Spleen (tissue), 11 donors: ENCODE measurements at regions not wholly inside any gene's neighbourhood (a gene's known extent, or its start where the extent isn't known, plus 50 kb on each side); places are given as distances from the start of the nearest gene placed in this dataset.
"Not testable (repeated sequence)": the region's sequence is repeated elsewhere in the genome, so short reads cannot be mapped to it uniquely, and the experiment has no call there.

Experiments used
- DNase-seq: peaks from one replicate; pipeline ENCODE4 v3.0.0-alpha.2; 2020
- H3K27ac ChIP-seq, 8 donors: fragments of 200-600 bp; sonication (generic) in 7 of 8; 1 replicate in 4 of 8; 2 replicates in 4 of 8; pipeline versions ENCODE4 v1.5.0 to v1.8.0; 2016 to 2021; ENCODE audit warnings: inconsistent platforms in 4 of 8, mild to moderate bottlenecking in 4 of 8, moderate library complexity in 1 of 8
- H3K27me3 ChIP-seq, 7 donors: fragments of 200-600 bp; sonication (generic) in 6 of 7; replicated peaks in 1 of 7; 1 replicate in 4 of 7; 2 replicates in 3 of 7; pipeline versions ENCODE4 v1.5.0 to v1.8.0; 2016 to 2021; ENCODE audit warnings: inconsistent platforms in 3 of 7, mild to moderate bottlenecking in 1 of 7
- H3K36me3 ChIP-seq, 6 donors: fragments of 200-600 bp; sonication (generic) in 5 of 6; 1 replicate in 4 of 6; 2 replicates in 2 of 6; pipeline versions ENCODE4 v1.5.0 to v1.8.0; 2016 to 2021; ENCODE audit warnings: inconsistent platforms in 2 of 6
- H3K4me1 ChIP-seq, 6 donors: fragments of 200-600 bp; sonication (generic) in 5 of 6; 1 replicate in 3 of 6; 2 replicates in 3 of 6; pipeline versions ENCODE4 v1.5.0 to v1.8.0; 2016 to 2021; ENCODE audit warnings: inconsistent platforms in 3 of 6
- H3K4me3 ChIP-seq, 8 donors: fragments of 200-600 bp; sonication (generic) in 7 of 8; 1 replicate in 4 of 8; 2 replicates in 4 of 8; pipeline versions ENCODE4 v1.5.0 to v1.8.0; 2016 to 2021; ENCODE audit warnings: inconsistent platforms in 4 of 8, mild to moderate bottlenecking in 4 of 8, moderate library complexity in 2 of 8
- H3K9me3 ChIP-seq, 8 donors: fragments of 200-600 bp; sonication (generic) in 7 of 8; 1 replicate in 4 of 8; 2 replicates in 4 of 8; pipeline versions ENCODE4 v1.5.0 to v1.8.0; 2016 to 2021; ENCODE audit warnings: inconsistent platforms in 4 of 8
- POLR2A ChIP-seq, 3 donors: fragments of 450-650 bp; IDR thresholded peaks; one replicate each; pipeline ENCODE4 v1.5.1; 2017; ENCODE audit warnings: antibody characterized with exemption in 3 of 3, mild to moderate bottlenecking in 1 of 3
- POLR2AphosphoS5 ChIP-seq, 3 donors: sonication (generic); formaldehyde crosslinking; IDR thresholded peaks; one replicate each; pipeline ENCODE4 v1.5.1; 2017; ENCODE audit warnings: antibody characterized with exemption in 3 of 3
- WGBS, 5 donors: extraction: QIAGEN DNeasy Blood & Tissue Kit in 3 of 5; methylation state at CpG; one replicate each; pipeline versions ENCODE4 v1.1.5 to v1.1.7; 2013 to 2018; 5-methylcytosine and 5-hydroxymethylcytosine counted together
- intact Hi-C: fragments of 100-400 bp; cut with DNase I; formaldehyde crosslinking; loops from one replicate; pipeline ENCODE4 v1.15.0; 2023; ENCODE audit warnings: low total_unique reads
- TF ChIP-seq, protein P1 (sequence below), 11 experiments: fragments of 200-600 bp in 7 of 11; fragments of 450-650 bp in 4 of 11; sonication (generic) in 4 of 11; IDR thresholded peaks in 8 of 11; conservative IDR thresholded peaks in 3 of 11; 1 replicate in 7 of 11; 2 replicates in 4 of 11; pipeline versions ENCODE4 v1.4.0 to v1.8.0; 2016 to 2021; ENCODE audit warnings: antibody characterized with exemption in 11 of 11, inconsistent platforms in 4 of 11, mild to moderate bottlenecking in 1 of 11
- donor health status: healthy with polysubstance abuse.
- donor health status: DM: no; HTN: no; CAD: no; lungs with moderate emphysema.
- donor health status: DM: no; HTN: no; CAD: no.
- donor health status: Bipolar disorder and iron deficiency.
- donor health status: healthy.
- donor health status: DM: no; HTN: no; CAD: no.
- donor health status: DM: yes; HTN: yes; CAD: no.

DNA sequence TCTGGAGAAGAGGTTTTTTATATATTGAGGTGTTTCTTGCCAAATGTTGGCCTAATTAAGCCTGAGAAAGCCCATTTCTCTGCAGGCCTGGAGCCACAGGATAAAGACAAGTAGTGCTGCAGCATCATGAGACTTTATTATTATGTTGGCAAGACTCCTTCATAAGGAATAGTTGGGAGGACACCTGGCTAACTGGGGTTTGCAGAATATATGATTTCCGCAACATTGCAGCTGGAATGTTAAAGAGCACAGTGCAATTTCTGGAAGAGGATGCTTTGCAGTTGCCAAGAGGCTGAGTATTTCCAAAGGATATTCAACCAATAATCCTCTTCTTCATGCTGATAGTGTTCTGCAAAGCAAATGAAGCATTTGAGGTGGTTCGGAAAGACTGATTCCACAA is 1512.8 kb upstream of the LRRTM3 start:
- WGBS, 5 donors, result 87 to 94% (median 92%) methylated on average over 2 of the region's 2 CpGs
- TF ChIP-seq POLR2A (IDR thresholded peaks at IDR 0.05) (no peak), POLR2AphosphoS5 (IDR thresholded peaks at IDR 0.05) (no peak)
- TF ChIP-seq, protein P1, sequence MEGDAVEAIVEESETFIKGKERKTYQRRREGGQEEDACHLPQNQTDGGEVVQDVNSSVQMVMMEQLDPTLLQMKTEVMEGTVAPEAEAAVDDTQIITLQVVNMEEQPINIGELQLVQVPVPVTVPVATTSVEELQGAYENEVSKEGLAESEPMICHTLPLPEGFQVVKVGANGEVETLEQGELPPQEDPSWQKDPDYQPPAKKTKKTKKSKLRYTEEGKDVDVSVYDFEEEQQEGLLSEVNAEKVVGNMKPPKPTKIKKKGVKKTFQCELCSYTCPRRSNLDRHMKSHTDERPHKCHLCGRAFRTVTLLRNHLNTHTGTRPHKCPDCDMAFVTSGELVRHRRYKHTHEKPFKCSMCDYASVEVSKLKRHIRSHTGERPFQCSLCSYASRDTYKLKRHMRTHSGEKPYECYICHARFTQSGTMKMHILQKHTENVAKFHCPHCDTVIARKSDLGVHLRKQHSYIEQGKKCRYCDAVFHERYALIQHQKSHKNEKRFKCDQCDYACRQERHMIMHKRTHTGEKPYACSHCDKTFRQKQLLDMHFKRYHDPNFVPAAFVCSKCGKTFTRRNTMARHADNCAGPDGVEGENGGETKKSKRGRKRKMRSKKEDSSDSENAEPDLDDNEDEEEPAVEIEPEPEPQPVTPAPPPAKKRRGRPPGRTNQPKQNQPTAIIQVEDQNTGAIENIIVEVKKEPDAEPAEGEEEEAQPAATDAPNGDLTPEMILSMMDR (IDR thresholded peaks at IDR 0.05 in 8 of 11, conservative IDR thresholded peaks at IDR 0.05 in 3 of 11), result no peak
- no peaks in the 10 kb centered on the region for H3K4me1 ChIP-seq

GRCh38 chr10:65415318-65415717 is 1510.5 kb upstream of the LRRTM3 start:
- H3K4me1 ChIP-seq, result no peaks in the 10 kb centered on the region
- intact Hi-C loops, result no loop called here
- no peak overlapping the region for H3K27ac ChIP-seq
- H3K9me3 ChIP-seq, result peaks cover 0 to 31% (median 13%) of the 10 kb centered on the region in 8 donors
- no peaks in the 10 kb centered on the region for H3K27me3 ChIP-seq
- H3K36me3 ChIP-seq, result no peaks in the 10 kb centered on the region
- TF ChIP-seq POLR2A (IDR thresholded peaks at IDR 0.05), result no peak
- TF ChIP-seq, protein P1 (IDR thresholded peaks at IDR 0.05 in 8 of 11, conservative IDR thresholded peaks at IDR 0.05 in 3 of 11), result no peak
- TF ChIP-seq POLR2AphosphoS5 (IDR thresholded peaks at IDR 0.05), result no peak
- no peak for DNase-seq
- no peak overlapping the region for H3K4me3 ChIP-seq

More for the DNA sequence above, 1512.8 kb upstream of the LRRTM3 start:
- intact Hi-C loops, result no loop called here
- H3K9me3 ChIP-seq, result peaks cover 0 to 36% (median 12%) of the 10 kb centered on the region in 8 donors
- no peaks in the 10 kb centered on the region for H3K36me3 ChIP-seq
- H3K27ac ChIP-seq, result no peak overlapping the region
- no peak overlapping the region for H3K4me3 ChIP-seq
- H3K27me3 ChIP-seq, result no peaks in the 10 kb centered on the region
- no peak for DNase-seq

GRCh38 chr10:65416094-65416493 is 1509.7 kb upstream of the LRRTM3 start:
- H3K4me3 ChIP-seq, result no peak overlapping the region
- 73 to 93% (median 87%) methylated on average over 1 of the region's 1 CpG for WGBS, 5 donors
- no peak for DNase-seq
- H3K27me3 ChIP-seq, result no peaks in the 10 kb centered on the region
- H3K27ac ChIP-seq, result no peak overlapping the region
- TF ChIP-seq, protein P1 (IDR thresholded peaks at IDR 0.05 in 8 of 11, conservative IDR thresholded peaks at IDR 0.05 in 3 of 11), result no peak
- TF ChIP-seq POLR2AphosphoS5 (IDR thresholded peaks at IDR 0.05), result no peak
- H3K4me1 ChIP-seq, result no peaks in the 10 kb centered on the region
- no peaks in the 10 kb centered on the region for H3K36me3 ChIP-seq
- peaks cover 0 to 31% (median 13%) of the 10 kb centered on the region in 8 donors for H3K9me3 ChIP-seq
- intact Hi-C loops, result no loop called here

- no peak for DNase-seq
- intact Hi-C loops, result no loop called here
- Histone ChIP-seq H3K9me3 (peaks cover 0 to 22% (median 2%) of the 10 kb centered on the region in 8 donors), H3K27ac (no peak overlapping the region), H3K4me3 (no peak overlapping the region), H3K4me1 (no peaks in the 10 kb centered on the region), H3K36me3 (no peaks in the 10 kb centered on the region), H3K27me3 (no peaks in the 10 kb centered on the region)
- 41 to 80% (median 61%) methylated on average over 2 of the region's 2 CpGs for WGBS, 5 donors
- no peak for TF ChIP-seq POLR2AphosphoS5 (IDR thresholded peaks at IDR 0.05)
Observed at GRCh38 chr10:65419629-65420028, 1506.2 kb upstream of the LRRTM3 start.

- no peak for TF ChIP-seq POLR2AphosphoS5 (IDR thresholded peaks at IDR 0.05)
- TF ChIP-seq POLR2A (IDR thresholded peaks at IDR 0.05), result no peak
- TF ChIP-seq, protein P1 (IDR thresholded peaks at IDR 0.05 in 8 of 11, conservative IDR thresholded peaks at IDR 0.05 in 3 of 11), result no peak
- peaks cover 0 to 3% (median 0%) of the 10 kb centered on the region in 8 donors for H3K9me3 ChIP-seq
- H3K36me3 ChIP-seq, result no peaks in the 10 kb centered on the region
- H3K4me3 ChIP-seq, result no peak overlapping the region
- no peaks in the 10 kb centered on the region for H3K4me1 ChIP-seq
- H3K27ac ChIP-seq, result no peak overlapping the region
- DNase-seq, result no peak
- intact Hi-C loops, result no loop called here
- H3K27me3 ChIP-seq, result no peaks in the 10 kb centered on the region
- WGBS, 5 donors, result 51 to 76% (median 62%) methylated on average over 1 of the region's 1 CpG
Observed at GRCh38 chr10:65423043-65423442, 1502.8 kb upstream of the LRRTM3 start.

GRCh38 chr10:65429381-65429780 is 1496.5 kb upstream of the LRRTM3 start:
- WGBS, 5 donors, result 95 to 97% (median 95%) methylated on average over 12 to 30 of the region's 30 CpGs
- H3K4me3 ChIP-seq, H3K27me3 ChIP-seq, intact Hi-C loops, H3K27ac ChIP-seq, H3K36me3 ChIP-seq, H3K4me1 ChIP-seq: not testable (repeated sequence)
- peak; percentile 70 for DNase-seq
- peaks cover 0 to 19% (median 2%) of the 10 kb centered on the region in 8 donors for H3K9me3 ChIP-seq
